Upper lobe of left lung (tissue), 4 donors: ENCODE measurements at regions not wholly inside any gene's neighbourhood (a gene's known extent, or its start where the extent isn't known, plus 50 kb on each side); places are given as distances from the start of the nearest gene placed in this dataset.

Source experiments
- CTCF ChIP-seq, 6 experiments: fragments of 450-650 bp in 4 of 6; fragments of 200-600 bp in 2 of 6; sonication (generic) in 2 of 6; IDR thresholded peaks; one replicate each; pipeline ENCODE4 v1.5.1; 2016 to 2019; ENCODE audit warnings: antibody characterized with exemption in 6 of 6
- EP300 ChIP-seq, 4 donors: sonication (generic); formaldehyde crosslinking; IDR thresholded peaks; one replicate each; pipeline ENCODE4 v1.5.1; 2017; ENCODE audit warnings: antibody characterized with exemption in 4 of 4, control low read depth in 2 of 4
- POLR2A ChIP-seq, 4 donors: fragments of 450-650 bp; IDR thresholded peaks; one replicate each; pipeline ENCODE4 v1.5.1; 2016 to 2017; ENCODE audit warnings: antibody characterized with exemption in 4 of 4, mild to moderate bottlenecking in 2 of 4
- POLR2AphosphoS5 ChIP-seq, 2 donors: sonication (generic); formaldehyde crosslinking; IDR thresholded peaks; one replicate each; pipeline ENCODE4 v1.5.1; 2017; ENCODE audit warnings: antibody characterized with exemption in 2 of 2

- TF ChIP-seq CTCF (IDR thresholded peaks at IDR 0.05) (no peak), POLR2A (IDR thresholded peaks at IDR 0.05) (no peak), POLR2AphosphoS5 (IDR thresholded peaks at IDR 0.05) (no peak), EP300 (IDR thresholded peaks at IDR 0.05) (no peak)
Observed at GRCh38 chr1:99098589-99098988, 93.9 kb upstream of the PLPPR5 start.
